ENCODE measurements at regions not wholly inside any gene's neighbourhood (a gene's known extent, or its start where the extent isn't known, plus 50 kb on each side); places are given as distances from the start of the nearest gene placed in this dataset.

DNA sequence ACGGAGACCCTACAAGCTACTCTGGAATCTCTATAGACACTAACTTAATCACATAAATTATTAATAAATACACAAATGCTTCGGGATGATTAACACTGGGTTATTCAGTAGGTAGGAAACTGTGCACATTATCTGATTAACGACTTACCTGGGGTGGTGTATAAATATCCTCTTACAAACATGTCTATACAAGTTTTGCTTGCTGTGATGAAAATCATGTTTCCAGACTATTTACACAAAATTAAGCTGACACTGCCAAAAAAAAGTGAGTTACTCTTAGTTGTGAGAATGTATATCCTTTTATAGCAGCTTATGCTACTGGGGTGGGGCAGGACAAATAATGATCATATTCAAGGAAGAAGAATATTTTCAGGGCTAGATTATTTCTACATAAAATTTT, 314.6 kb downstream of the C7orf25 start:
- no peak for TF ChIP-seq CTCF (conservative IDR thresholded peaks at IDR 0.05)

DNA sequence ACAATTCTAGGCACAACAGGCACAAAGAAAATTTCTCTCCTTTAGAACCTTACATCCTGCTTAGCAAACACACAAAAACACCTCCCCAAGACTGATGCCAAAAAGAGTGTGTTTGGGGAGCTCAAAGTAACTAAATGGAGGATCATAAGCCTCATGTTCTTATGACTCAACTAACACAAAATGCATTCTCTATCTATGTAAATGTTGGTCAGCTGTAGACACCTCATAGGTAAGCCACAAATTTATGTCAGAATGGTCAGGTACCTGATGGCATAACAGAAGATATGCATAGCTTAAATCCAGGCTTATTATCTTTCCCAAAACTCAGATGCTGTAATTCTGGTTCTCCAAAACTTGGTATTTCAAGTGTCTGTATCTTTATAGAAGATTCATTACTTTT, 315.1 kb downstream of the C7orf25 start:
- no peak overlapping the region for H3K27ac Mint-ChIP-seq (ENCODE audit: unreplicated experiment)
- peaks cover 9% of the 10 kb centered on the region for H3K9me3 Mint-ChIP-seq
- TF ChIP-seq CTCF (conservative IDR thresholded peaks at IDR 0.05), result no peak
- H3K4me3 Mint-ChIP-seq, result no peak overlapping the region
- peaks cover 4% of the 10 kb centered on the region for H3K36me3 Mint-ChIP-seq (ENCODE audit: low read depth)
- no peaks in the 10 kb centered on the region for H3K4me1 Mint-ChIP-seq
- H3K27me3 Mint-ChIP-seq (ENCODE audit: low read depth), result peaks cover 1% of the 10 kb centered on the region
- DNase-seq (ENCODE audit: low read depth, low spot score), result no peak

More for the DNA sequence above, 314.6 kb downstream of the C7orf25 start:
- H3K27me3 Mint-ChIP-seq (ENCODE audit: low read depth), result peaks cover 3% of the 10 kb centered on the region
- H3K4me1 Mint-ChIP-seq, result no peaks in the 10 kb centered on the region
- peaks cover 4% of the 10 kb centered on the region for H3K9me3 Mint-ChIP-seq
- no peak overlapping the region for H3K27ac Mint-ChIP-seq (ENCODE audit: unreplicated experiment)
- H3K36me3 Mint-ChIP-seq (ENCODE audit: low read depth), result peaks cover 4% of the 10 kb centered on the region
- no peak for DNase-seq (ENCODE audit: low read depth, low spot score)
- H3K4me3 Mint-ChIP-seq, result no peak overlapping the region

DNA sequence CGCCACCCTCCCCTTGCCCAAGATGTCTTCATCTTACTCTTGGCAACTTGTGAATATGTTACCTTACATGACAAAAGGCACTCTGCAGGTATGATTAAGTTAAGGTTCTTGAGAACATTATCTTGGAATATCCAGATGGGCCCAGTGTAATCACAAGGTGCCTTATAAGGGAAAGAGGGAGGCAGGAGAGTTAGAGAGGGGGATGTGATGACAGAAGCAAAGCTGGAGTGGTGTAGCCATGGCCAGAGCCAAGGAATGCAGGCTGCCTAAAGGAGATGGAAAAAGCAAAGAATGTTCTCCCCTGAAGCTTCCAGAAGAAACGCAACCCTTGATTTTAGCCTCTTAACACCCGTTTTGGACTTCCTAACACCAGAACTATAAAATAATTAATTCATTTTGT, 318.0 kb downstream of the C7orf25 start:
- Mint-ChIP-seq H3K27me3 (ENCODE audit: low read depth) (no peaks in the 10 kb centered on the region), H3K36me3 (ENCODE audit: low read depth) (peaks cover 7% of the 10 kb centered on the region), H3K4me3 (no peak overlapping the region), H3K9me3 (peaks cover 19% of the 10 kb centered on the region), H3K27ac (ENCODE audit: unreplicated experiment) (no peak overlapping the region), H3K4me1 (no peaks in the 10 kb centered on the region)
- no peak for DNase-seq (ENCODE audit: low read depth, low spot score)
- no peak for TF ChIP-seq CTCF (conservative IDR thresholded peaks at IDR 0.05)

- Mint-ChIP-seq H3K9me3 (peaks cover 19% of the 10 kb centered on the region), H3K27me3 (ENCODE audit: low read depth) (no peaks in the 10 kb centered on the region), H3K4me1 (no peaks in the 10 kb centered on the region), H3K36me3 (ENCODE audit: low read depth) (peaks cover 11% of the 10 kb centered on the region), H3K4me3 (no peak overlapping the region), H3K27ac (ENCODE audit: unreplicated experiment) (no peak overlapping the region)
- DNase-seq (ENCODE audit: low read depth, low spot score), result no peak
- no peak for TF ChIP-seq CTCF (conservative IDR thresholded peaks at IDR 0.05)
Measured at GRCh38 chr7:42590771-42591310, 321.0 kb downstream of the C7orf25 start.

DNA sequence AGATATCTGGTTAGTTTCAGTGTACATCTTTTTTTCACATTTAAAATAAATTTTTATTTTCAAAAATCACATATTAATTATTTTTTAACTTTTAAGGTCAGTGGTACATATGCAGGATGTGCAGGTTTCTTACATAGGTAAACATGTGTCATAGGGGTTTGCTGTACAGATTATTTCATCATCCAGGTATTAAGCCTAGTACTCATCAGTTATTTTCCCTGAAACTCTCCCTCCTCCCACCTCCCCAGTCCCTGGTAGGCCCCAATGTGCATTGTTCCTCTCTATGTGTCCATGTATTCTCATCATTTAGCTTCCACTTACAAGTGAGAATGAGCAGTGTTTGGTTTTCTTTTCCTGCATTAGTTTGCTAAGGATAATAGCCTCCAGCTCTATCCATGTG, 323.0 kb downstream of the C7orf25 start:
- H3K27me3 Mint-ChIP-seq (ENCODE audit: low read depth), result no peaks in the 10 kb centered on the region
- no peaks in the 10 kb centered on the region for H3K4me1 Mint-ChIP-seq
- no peak overlapping the region for H3K4me3 Mint-ChIP-seq
- H3K27ac Mint-ChIP-seq (ENCODE audit: unreplicated experiment), result no peak overlapping the region
- DNase-seq (ENCODE audit: low read depth, low spot score), result no peak
- peaks cover 11% of the 10 kb centered on the region for H3K36me3 Mint-ChIP-seq (ENCODE audit: low read depth)
- no peak for TF ChIP-seq CTCF (conservative IDR thresholded peaks at IDR 0.05)
- H3K9me3 Mint-ChIP-seq, result peaks cover 22% of the 10 kb centered on the region

DNA sequence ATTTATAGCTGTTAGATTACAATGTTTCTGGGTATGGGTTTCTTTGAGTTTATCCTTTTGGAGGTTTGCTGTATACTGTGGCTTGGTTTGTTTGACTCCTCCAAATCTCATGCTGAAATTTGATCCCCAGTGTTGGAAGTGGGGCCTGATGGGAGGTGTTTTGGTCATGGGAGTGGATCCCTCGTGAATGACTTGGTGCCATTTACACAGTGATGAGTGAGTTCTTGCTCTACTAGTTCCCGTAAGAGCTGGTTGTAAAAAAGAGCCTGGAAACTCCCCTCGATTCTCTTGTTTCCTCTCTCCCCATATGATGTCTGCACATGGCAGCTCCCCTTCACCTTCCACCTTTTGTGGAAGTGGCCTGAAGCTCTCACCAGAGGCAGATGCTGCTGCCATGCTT, 324.1 kb downstream of the C7orf25 start:
- Mint-ChIP-seq H3K4me1 (no peaks in the 10 kb centered on the region), H3K9me3 (peaks cover 23% of the 10 kb centered on the region), H3K27me3 (ENCODE audit: low read depth) (no peaks in the 10 kb centered on the region), H3K36me3 (ENCODE audit: low read depth) (peaks cover 11% of the 10 kb centered on the region), H3K4me3 (no peak overlapping the region), H3K27ac (ENCODE audit: unreplicated experiment) (no peak overlapping the region)
- no peak for DNase-seq (ENCODE audit: low read depth, low spot score)
- TF ChIP-seq CTCF (conservative IDR thresholded peaks at IDR 0.05), result no peak
